Adrenal gland (tissue), 5 donors: ENCODE measurements at regions not wholly inside any gene's neighbourhood (a gene's known extent, or its start where the extent isn't known, plus 50 kb on each side); places are given as distances from the start of the nearest gene placed in this dataset.

Source experiments
- POLR2A ChIP-seq, 2 donors: fragments of 450-650 bp; IDR thresholded peaks; one replicate each; pipeline ENCODE4 v1.6.1; 2017; ENCODE audit warnings: antibody characterized with exemption in 2 of 2, mild to moderate bottlenecking in 2 of 2, moderate library complexity in 1 of 2
- TF ChIP-seq, protein P1 (sequence below), 6 experiments: fragments of 450-650 bp in 4 of 6; fragments of 200-600 bp in 2 of 6; sonication (generic) in 1 of 6; IDR thresholded peaks; 1 replicate in 5 of 6; 2 replicates in 1 of 6; pipeline versions ENCODE4 v1.5.1 to v1.8.0; 2016 to 2021; ENCODE audit warnings: antibody characterized with exemption in 6 of 6, mild to moderate bottlenecking in 2 of 6, moderate library complexity in 1 of 6
- donor health status: DM: no; HTN: no; CAD: no.

- TF ChIP-seq, protein P1, sequence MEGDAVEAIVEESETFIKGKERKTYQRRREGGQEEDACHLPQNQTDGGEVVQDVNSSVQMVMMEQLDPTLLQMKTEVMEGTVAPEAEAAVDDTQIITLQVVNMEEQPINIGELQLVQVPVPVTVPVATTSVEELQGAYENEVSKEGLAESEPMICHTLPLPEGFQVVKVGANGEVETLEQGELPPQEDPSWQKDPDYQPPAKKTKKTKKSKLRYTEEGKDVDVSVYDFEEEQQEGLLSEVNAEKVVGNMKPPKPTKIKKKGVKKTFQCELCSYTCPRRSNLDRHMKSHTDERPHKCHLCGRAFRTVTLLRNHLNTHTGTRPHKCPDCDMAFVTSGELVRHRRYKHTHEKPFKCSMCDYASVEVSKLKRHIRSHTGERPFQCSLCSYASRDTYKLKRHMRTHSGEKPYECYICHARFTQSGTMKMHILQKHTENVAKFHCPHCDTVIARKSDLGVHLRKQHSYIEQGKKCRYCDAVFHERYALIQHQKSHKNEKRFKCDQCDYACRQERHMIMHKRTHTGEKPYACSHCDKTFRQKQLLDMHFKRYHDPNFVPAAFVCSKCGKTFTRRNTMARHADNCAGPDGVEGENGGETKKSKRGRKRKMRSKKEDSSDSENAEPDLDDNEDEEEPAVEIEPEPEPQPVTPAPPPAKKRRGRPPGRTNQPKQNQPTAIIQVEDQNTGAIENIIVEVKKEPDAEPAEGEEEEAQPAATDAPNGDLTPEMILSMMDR (IDR thresholded peaks at IDR 0.05): no peak
- TF ChIP-seq POLR2A (IDR thresholded peaks at IDR 0.05): no peak
Observed at GRCh38 chr5:116982035-116982434, 407.4 kb upstream of the SEMA6A start.
